ENCODE measurements at regions not wholly inside any gene's neighbourhood (a gene's known extent, or its start where the extent isn't known, plus 50 kb on each side); places are given as distances from the start of the nearest gene placed in this dataset.

GRCh38 chr10:128967980-128968756, 498.9 kb upstream of the MGMT start:
- H3K4me3 ChIP-seq (ENCODE audit: low read length): no peak overlapping the region
- TF ChIP-seq CTCF (conservative IDR thresholded peaks at IDR 0.05; ENCODE audit: low read depth, low read length): no peak
- no peak for DNase-seq (ENCODE audit: low read depth)

DNA sequence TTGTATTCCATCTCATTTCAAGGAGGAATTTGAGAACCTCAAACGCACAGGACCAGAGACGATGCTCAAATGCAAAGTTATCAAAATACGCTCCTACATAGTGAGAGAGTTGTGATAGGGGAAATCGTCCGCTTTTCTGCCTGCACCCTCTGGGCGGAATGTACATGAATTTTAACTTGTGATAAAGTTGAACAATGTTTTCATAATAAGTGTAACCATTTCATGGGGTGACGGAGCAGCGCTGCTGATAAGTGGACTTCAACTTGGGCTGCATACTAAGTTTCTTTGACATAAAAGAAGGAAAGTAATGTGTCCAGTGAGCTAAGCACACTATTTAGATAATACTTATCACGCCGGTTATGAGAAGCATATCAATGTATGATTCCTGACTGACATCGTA, 497.5 kb upstream of the MGMT start:
- no peak overlapping the region for H3K4me3 ChIP-seq (ENCODE audit: low read length)
- no peak for TF ChIP-seq CTCF (conservative IDR thresholded peaks at IDR 0.05; ENCODE audit: low read depth, low read length)

GRCh38 chr10:128971374-128972035, 495.5 kb upstream of the MGMT start:
- DNase-seq (ENCODE audit: low read depth): no peak
- no peak for TF ChIP-seq CTCF (conservative IDR thresholded peaks at IDR 0.05; ENCODE audit: low read depth, low read length)
- H3K4me3 ChIP-seq (ENCODE audit: low read length): no peak overlapping the region

More for the DNA sequence above, 497.5 kb upstream of the MGMT start:
- DNase-seq (ENCODE audit: low read depth): no peak

- no peak for TF ChIP-seq CTCF (conservative IDR thresholded peaks at IDR 0.05; ENCODE audit: low read depth, low read length)
- DNase-seq (ENCODE audit: low read depth): no peak
- H3K4me3 ChIP-seq (ENCODE audit: low read length): no peak overlapping the region
Observed at GRCh38 chr10:128972036-128972405, 495.0 kb upstream of the MGMT start.

DNA sequence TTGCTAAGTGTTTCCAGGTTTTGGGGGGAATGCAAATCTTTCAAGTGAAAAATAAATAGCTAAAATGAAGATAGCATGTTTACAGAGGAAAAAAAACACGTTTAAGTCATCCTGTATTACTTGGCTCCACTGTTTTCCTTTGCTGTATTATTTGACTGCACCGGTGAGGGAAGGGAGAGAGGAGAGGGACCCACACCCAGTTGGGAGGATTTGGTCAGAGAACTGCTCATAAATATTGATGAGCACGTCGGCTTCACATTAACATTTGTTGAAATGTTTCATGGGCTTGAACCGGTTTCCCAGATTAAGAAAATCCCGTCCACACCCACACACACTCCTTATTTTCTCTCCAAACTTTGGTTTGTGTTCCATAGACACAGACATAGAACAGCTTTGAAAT, 493.8 kb upstream of the MGMT start:
- DNase-seq (ENCODE audit: low read depth): no peak
- TF ChIP-seq CTCF (conservative IDR thresholded peaks at IDR 0.05; ENCODE audit: low read depth, low read length): no peak

GRCh38 chr10:128976856-128977255, 490.2 kb upstream of the MGMT start:
- H3K4me3 ChIP-seq (ENCODE audit: low read length): no peak overlapping the region
- no peak for TF ChIP-seq CTCF (conservative IDR thresholded peaks at IDR 0.05; ENCODE audit: low read depth, low read length)
- no peak for DNase-seq (ENCODE audit: low read depth)

More for the DNA sequence above, 493.8 kb upstream of the MGMT start:
- no peak overlapping the region for H3K4me3 ChIP-seq (ENCODE audit: low read length)

DNA sequence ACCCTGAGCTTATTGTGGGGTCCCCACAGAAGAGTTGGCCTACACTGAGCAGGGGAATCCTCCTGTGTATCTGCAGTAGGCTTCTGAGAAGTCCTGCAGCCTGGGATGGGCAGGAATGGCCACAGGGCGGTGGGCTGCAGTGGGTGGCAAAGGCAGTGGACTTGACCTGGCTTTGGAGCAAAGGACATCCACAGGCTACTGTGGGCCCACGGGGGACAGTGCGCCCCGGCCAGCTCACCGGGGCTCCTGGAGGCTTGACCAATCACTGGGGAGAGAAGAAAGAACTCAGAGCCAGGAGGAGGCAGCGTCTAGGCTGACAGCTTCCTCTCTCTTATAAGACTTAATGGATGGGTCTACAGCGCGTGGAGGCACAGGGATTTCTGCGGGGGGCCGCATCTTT, 488.8 kb upstream of the MGMT start:
- no peak overlapping the region for H3K4me3 ChIP-seq (ENCODE audit: low read length)
- no peak for TF ChIP-seq CTCF (conservative IDR thresholded peaks at IDR 0.05; ENCODE audit: low read depth, low read length)
- DNase-seq (ENCODE audit: low read depth): no peak
